Left lung (tissue), 4 donors: ENCODE measurements at regions not wholly inside any gene's neighbourhood (a gene's known extent, or its start where the extent isn't known, plus 50 kb on each side); places are given as distances from the start of the nearest gene placed in this dataset.

Experiments used
- ATAC-seq: fragments of 200-7000 bp; cut with Tn5 transposase; one replicate; pipeline ENCODE4 v1.9.1; 2020; ENCODE audit warnings: moderate library complexity
- DNase-seq, 4 donors: peaks; one replicate each; pipeline ENCODE4 v3.0.0-alpha.2; 2013 to 2020
- H3K27ac ChIP-seq, 2 donors: fragments of 200-600 bp; sonication (generic) in 1 of 2; one replicate each; pipeline versions ENCODE4 v1.5.0 to v1.8.0; 2020 to 2021
- H3K27me3 ChIP-seq, 2 donors: fragments of 200-600 bp; sonication (generic) in 1 of 2; one replicate each; pipeline versions ENCODE4 v1.5.0 to v1.8.0; 2020 to 2021
- H3K36me3 ChIP-seq, 2 donors: fragments of 200-600 bp; sonication (generic) in 1 of 2; one replicate each; pipeline versions ENCODE4 v1.5.0 to v1.8.0; 2020 to 2021
- H3K4me1 ChIP-seq, 2 donors: fragments of 200-600 bp; one replicate each; pipeline ENCODE4 v1.8.0; 2021
- H3K4me3 ChIP-seq, 2 donors: fragments of 200-600 bp; sonication (generic) in 1 of 2; one replicate each; pipeline versions ENCODE4 v1.5.0 to v1.8.0; 2020 to 2021; ENCODE audit warnings: mild to moderate bottlenecking in 1 of 2
- H3K9me3 ChIP-seq, 2 donors: fragments of 200-600 bp; sonication (generic) in 1 of 2; one replicate each; pipeline versions ENCODE4 v1.5.0 to v1.8.0; 2020 to 2021
- intact Hi-C, 2 donors: fragments of 100-400 bp; cut with DNase I; formaldehyde crosslinking; loops; one replicate each; pipeline versions ENCODE4 v1.11.2 to v1.14.2; 2022
- TF ChIP-seq, protein P1 (sequence below), 2 donors: fragments of 200-600 bp; sonication (generic) in 1 of 2; IDR thresholded peaks; one replicate each; pipeline versions ENCODE4 v1.5.0 to v1.8.0; 2021; ENCODE audit warnings: antibody characterized with exemption in 2 of 2
- donor health status: DM: no; HTN: yes; CAD: no.
- donor health status: DM: no; HTN: no; CAD: no.

GRCh38 chr12:130083002-130083401 is 79.3 kb upstream of the FZD10 start:
- Histone ChIP-seq H3K27ac (no peak overlapping the region), H3K9me3 (peaks cover 0 to 3% of the 10 kb centered on the region in 2 donors), H3K36me3 (no peaks in the 10 kb centered on the region), H3K4me3 (no peak overlapping the region), H3K4me1 (peaks cover 0 to 3% of the 10 kb centered on the region in 2 donors), H3K27me3 (peaks cover 0 to 9% of the 10 kb centered on the region in 2 donors)
- DNase-seq (no peak), ATAC-seq (no peak)
- intact Hi-C loops: no loop called here
- TF ChIP-seq, protein P1, sequence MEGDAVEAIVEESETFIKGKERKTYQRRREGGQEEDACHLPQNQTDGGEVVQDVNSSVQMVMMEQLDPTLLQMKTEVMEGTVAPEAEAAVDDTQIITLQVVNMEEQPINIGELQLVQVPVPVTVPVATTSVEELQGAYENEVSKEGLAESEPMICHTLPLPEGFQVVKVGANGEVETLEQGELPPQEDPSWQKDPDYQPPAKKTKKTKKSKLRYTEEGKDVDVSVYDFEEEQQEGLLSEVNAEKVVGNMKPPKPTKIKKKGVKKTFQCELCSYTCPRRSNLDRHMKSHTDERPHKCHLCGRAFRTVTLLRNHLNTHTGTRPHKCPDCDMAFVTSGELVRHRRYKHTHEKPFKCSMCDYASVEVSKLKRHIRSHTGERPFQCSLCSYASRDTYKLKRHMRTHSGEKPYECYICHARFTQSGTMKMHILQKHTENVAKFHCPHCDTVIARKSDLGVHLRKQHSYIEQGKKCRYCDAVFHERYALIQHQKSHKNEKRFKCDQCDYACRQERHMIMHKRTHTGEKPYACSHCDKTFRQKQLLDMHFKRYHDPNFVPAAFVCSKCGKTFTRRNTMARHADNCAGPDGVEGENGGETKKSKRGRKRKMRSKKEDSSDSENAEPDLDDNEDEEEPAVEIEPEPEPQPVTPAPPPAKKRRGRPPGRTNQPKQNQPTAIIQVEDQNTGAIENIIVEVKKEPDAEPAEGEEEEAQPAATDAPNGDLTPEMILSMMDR (IDR thresholded peaks at IDR 0.05): no peak

- TF ChIP-seq, protein P1 (IDR thresholded peaks at IDR 0.05): no peak
- no peak for DNase-seq
- Histone ChIP-seq H3K36me3 (no peaks in the 10 kb centered on the region), H3K27me3 (peaks cover 0 to 9% of the 10 kb centered on the region in 2 donors), H3K9me3 (no peaks in the 10 kb centered on the region), H3K27ac (peak overlapping the region in 1 of 2 donors; percentile 0), H3K4me1 (peaks cover 0 to 3% of the 10 kb centered on the region in 2 donors), H3K4me3 (no peak overlapping the region)
- ATAC-seq: no peak
- intact Hi-C loops: no loop called here
These were observed 78.5 kb upstream of the FZD10 start for GRCh38 chr12:130083734-130084133.

DNA sequence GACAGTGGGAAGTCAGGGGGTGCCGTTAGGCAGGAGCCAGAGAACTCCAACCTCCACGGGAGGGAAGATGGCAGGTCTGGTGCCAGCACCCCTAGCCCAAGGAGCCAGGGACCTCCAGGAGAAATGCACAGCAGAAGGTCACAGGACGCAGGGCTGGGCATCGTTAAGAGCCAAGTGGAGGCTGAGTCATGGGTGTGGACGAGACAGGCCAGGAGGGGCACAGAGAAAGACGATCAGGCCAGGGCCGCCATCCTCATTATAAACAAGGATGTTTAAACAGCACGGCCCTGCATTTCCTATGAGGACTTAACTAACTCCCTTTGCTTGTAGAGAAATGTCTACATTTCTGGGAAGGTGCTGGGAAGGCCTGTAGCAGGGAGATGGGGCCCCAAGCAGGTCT is 77.9 kb upstream of the FZD10 start:
- Histone ChIP-seq H3K4me1 (peaks cover 0 to 3% of the 10 kb centered on the region in 2 donors), H3K27ac (peak overlapping the region in 1 of 2 donors; percentile 0), H3K4me3 (no peak overlapping the region), H3K9me3 (no peaks in the 10 kb centered on the region), H3K27me3 (peaks cover 0 to 9% of the 10 kb centered on the region in 2 donors), H3K36me3 (no peaks in the 10 kb centered on the region)
- TF ChIP-seq, protein P1 (IDR thresholded peaks at IDR 0.05): no peak
- intact Hi-C loops: no loop called here
- DNase-seq: no peak
- no peak for ATAC-seq

DNA sequence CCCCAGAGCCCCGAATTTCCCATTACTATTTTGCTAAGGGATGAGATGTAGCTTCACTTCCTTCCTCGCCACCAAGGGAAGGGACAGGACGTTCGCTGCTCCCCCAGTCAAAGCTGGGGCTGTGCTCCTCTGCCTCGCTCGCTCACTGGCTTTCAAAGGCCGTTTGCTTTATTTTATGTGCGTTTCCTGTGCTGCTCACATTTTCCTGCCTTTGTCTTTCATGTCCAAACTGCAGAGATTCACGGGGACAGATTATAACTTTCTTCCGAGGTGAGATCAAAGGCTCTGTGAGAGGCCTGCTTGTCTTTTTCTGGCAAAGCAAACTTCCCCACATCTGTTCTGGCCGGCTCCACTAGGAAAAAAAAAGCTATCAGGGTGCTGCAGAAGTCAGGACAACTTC is 76.0 kb upstream of the FZD10 start:
- H3K27me3 ChIP-seq: peaks cover 0 to 6% of the 10 kb centered on the region in 2 donors
- intact Hi-C loops: no loop called here
- peak overlapping the region in 1 of 2 donors; percentile 63 for H3K27ac ChIP-seq
- H3K9me3 ChIP-seq: no peaks in the 10 kb centered on the region
- peak in 1 of 4 donors; percentile 14 for DNase-seq
- TF ChIP-seq, protein P1 (IDR thresholded peaks at IDR 0.05): no peak
- no peak for ATAC-seq
- H3K4me3 ChIP-seq: no peak overlapping the region
- no peaks in the 10 kb centered on the region for H3K36me3 ChIP-seq
- H3K4me1 ChIP-seq: peaks cover 0 to 3% of the 10 kb centered on the region in 2 donors

- intact Hi-C loops: no loop called here
- Histone ChIP-seq H3K9me3 (no peaks in the 10 kb centered on the region), H3K27me3 (peaks cover 0 to under 1% of the 10 kb centered on the region in 2 donors), H3K27ac (peak overlapping the region in 1 of 2 donors; percentile 63), H3K4me1 (peaks cover 0 to 3% of the 10 kb centered on the region in 2 donors), H3K4me3 (no peak overlapping the region), H3K36me3 (no peaks in the 10 kb centered on the region)
- no peak for DNase-seq
- TF ChIP-seq, protein P1 (IDR thresholded peaks at IDR 0.05): no peak
- ATAC-seq: no peak
These were observed 75.5 kb upstream of the FZD10 start for GRCh38 chr12:130086797-130087196.
